ENCODE measurements at regions not wholly inside any gene's neighbourhood (a gene's known extent, or its start where the extent isn't known, plus 50 kb on each side); places are given as distances from the start of the nearest gene placed in this dataset.

DNA sequence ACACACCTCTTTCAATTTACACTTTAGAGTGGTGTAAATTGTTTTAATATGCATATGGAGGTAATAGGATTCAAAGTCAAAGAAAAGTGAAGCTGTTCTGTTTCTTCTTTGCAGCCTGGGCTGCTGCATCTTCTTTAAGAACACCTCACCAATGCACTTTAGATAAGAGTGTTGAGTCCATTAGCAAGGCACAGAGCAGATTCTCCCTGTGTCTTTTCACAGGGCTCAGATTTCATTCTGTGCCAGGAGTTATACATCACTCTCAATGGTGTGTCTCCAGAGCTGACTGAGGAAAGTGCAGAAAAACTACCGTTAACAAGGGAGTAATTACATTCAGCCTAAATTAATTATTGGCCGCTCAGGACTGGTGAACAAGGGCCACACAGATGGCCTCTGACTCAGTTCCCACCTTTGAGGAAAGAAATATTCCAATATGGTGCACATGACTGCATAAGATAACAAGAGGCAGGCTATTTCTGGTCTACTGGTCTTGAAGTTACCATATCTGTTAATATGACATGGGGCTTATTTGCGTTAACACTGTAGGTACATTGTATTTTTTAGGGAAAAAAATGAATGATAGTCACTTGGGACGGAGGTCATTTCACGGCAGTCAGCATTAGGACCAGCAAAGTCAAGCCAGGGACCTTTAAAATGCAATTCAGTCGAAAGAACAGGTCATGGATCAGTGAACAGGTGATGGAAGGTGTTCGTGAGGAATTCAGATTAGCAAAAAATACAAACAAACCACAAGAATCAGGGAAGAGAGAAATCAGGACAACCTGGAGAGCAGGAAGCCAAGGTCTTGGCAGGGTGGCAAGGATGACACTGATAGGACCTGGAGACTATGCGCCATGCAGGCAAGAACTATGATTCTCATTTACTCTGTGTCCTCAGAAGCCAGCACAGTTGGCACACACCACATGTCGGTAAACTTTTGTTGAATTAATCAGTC, 203.7 kb downstream of the TBX18 start:
- no peak for TF ChIP-seq CTCF (IDR thresholded peaks at IDR 0.05; ENCODE audit: low read depth, low read length)
- DNase-seq (ENCODE audit: low read depth in 2 of 2) = no peak
- H3K4me3 ChIP-seq (replicated peaks in 1 of 2; ENCODE audit: low read depth in 2 of 2, low read length in 2 of 2) = no peak overlapping the region

GRCh38 chr6:84556541-84557335, 207.7 kb downstream of the TBX18 start:
- TF ChIP-seq CTCF (IDR thresholded peaks at IDR 0.05; ENCODE audit: low read depth, low read length) = no peak
- DNase-seq (ENCODE audit: low read depth in 2 of 2) = peak in 1 of 2 donors; percentile 54
- no peak overlapping the region for H3K4me3 ChIP-seq (replicated peaks in 1 of 2; ENCODE audit: low read depth in 2 of 2, low read length in 2 of 2)

DNA sequence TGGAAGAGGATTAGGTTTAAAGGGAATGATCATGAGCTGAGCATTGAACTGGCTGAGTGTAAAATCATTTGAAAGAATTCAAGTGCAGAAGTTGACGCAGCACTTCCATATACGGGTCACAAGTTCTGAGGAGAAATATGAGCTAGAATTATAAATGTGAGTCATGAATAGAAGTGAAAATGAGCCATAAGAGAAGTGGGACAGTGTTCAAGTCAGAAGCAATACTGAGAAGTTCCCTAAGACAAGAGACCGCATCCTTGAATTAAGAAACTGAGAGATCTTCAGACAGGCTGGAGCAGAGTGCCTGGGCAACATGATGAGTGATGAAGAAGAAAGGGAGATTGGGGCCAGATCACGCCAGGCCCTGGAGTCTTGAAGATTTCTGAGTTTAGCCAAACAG, 209.7 kb downstream of the TBX18 start:
- peak in 1 of 2 donors; percentile 55 for DNase-seq (ENCODE audit: low read depth in 2 of 2)
- no peak for TF ChIP-seq CTCF (IDR thresholded peaks at IDR 0.05; ENCODE audit: low read depth, low read length)

DNA sequence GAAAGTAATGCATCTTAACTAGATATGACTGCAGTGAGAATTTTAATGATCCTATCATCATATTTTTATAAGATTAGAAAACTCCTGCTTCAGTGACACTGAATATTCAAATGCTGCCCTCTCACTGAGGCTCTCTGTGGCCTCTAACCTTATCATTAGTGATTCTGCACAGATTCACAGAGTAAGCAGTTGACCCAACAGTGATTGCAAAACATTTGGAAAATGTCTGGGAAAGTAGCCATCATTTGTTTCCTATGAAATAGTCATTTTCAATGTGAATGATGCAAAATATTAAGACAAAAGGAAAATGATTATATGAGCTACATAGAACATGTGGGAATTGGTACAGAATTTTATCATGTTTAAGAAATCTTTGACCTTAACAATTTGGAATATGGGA, 210.3 kb downstream of the TBX18 start:
- H3K4me3 ChIP-seq (replicated peaks in 1 of 2; ENCODE audit: low read depth in 2 of 2, low read length in 2 of 2) = no peak overlapping the region
- DNase-seq (ENCODE audit: low read depth in 2 of 2) = peak; percentile 65 to 82
- TF ChIP-seq CTCF (IDR thresholded peaks at IDR 0.05; ENCODE audit: low read depth, low read length) = no peak

More for the DNA sequence above, 209.7 kb downstream of the TBX18 start:
- H3K4me3 ChIP-seq (replicated peaks in 1 of 2; ENCODE audit: low read depth in 2 of 2, low read length in 2 of 2) = no peak overlapping the region

DNA sequence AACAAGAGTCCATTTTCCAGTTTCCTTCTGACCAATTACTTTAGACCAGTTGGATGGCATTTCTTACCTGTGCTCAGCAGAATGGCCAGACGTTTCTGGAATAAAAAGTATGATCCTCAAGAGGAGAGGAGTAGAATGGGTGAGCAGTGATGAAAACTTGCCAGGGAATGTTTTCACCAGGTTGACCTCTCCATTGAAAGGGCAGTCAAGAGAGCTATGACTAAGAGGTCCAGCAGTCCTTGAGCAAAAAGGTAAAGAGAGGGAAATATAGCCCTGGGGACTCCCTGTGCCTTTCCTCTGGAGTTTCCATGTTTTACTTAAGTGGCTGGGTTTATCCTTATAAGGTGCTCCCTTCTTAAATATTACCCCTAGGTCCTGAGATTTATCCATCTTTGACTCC, 210.9 kb downstream of the TBX18 start:
- no peak for TF ChIP-seq CTCF (IDR thresholded peaks at IDR 0.05; ENCODE audit: low read depth, low read length)
- no peak overlapping the region for H3K4me3 ChIP-seq (replicated peaks in 1 of 2; ENCODE audit: low read depth in 2 of 2, low read length in 2 of 2)
- peak; percentile 40 to 41 for DNase-seq (ENCODE audit: low read depth in 2 of 2)

GRCh38 chr6:84551797-84552196, 212.6 kb downstream of the TBX18 start:
- no peak overlapping the region for H3K4me3 ChIP-seq (replicated peaks in 1 of 2; ENCODE audit: low read depth in 2 of 2, low read length in 2 of 2)
- no peak for TF ChIP-seq CTCF (IDR thresholded peaks at IDR 0.05; ENCODE audit: low read depth, low read length)
- no peak for DNase-seq (ENCODE audit: low read depth in 2 of 2)
